MCF 10A (cell line): ENCODE measurements at regions not wholly inside any gene's neighbourhood (a gene's known extent, or its start where the extent isn't known, plus 50 kb on each side); places are given as distances from the start of the nearest gene placed in this dataset.

Experiments used
- BruUV-seq: library from RNA; stranded (reverse); fragments of 400-500 nt; replicated peaks from 2 replicates; lab custom pipeline; 2021; lab: Mats Ljungman, UMichigan
- CTCF ChIA-PET: fragments of 300-600 bp; sonication (Branson Sonifier 250); formaldehyde crosslinking; extraction: SDS; loops from one replicate; lab custom pipeline; 2021; ENCODE audit warnings: antibody characterized with exemption, inconsistent platforms; lab: Yijun Ruan, JAX
- POLR2A ChIA-PET: fragments of 300-600, 350-650 bp; sonication (Branson Sonifier 250); formaldehyde crosslinking; extraction: SDS; loops from one replicate; lab custom pipeline; 2020; ENCODE audit warnings: antibody characterized with exemption, inconsistent platforms; lab: Yijun Ruan, JAX
- DNase-seq: peaks from one replicate; pipeline ENCODE4 v3.0.0-alpha.2; 2018; ENCODE audit not compliant: unreplicated experiment
- H3K27ac Mint-ChIP-seq: one replicate; pipeline ENCODE4 v1.8.0; 2022; ENCODE audit warnings: mild to moderate bottlenecking, low read depth, mixed read lengths; ENCODE audit not compliant: unreplicated experiment
- H3K27me3 Mint-ChIP-seq: one replicate; pipeline ENCODE4 v1.8.0; 2022; ENCODE audit warnings: mixed read lengths; ENCODE audit not compliant: insufficient read depth, unreplicated experiment
- H3K36me3 Mint-ChIP-seq: one replicate; pipeline ENCODE4 v1.8.0; 2022; ENCODE audit warnings: mild to moderate bottlenecking, moderate library complexity, mixed read lengths; ENCODE audit not compliant: insufficient read depth, unreplicated experiment
- H3K4me1 Mint-ChIP-seq: one replicate; pipeline ENCODE4 v1.8.0; 2022; ENCODE audit warnings: mixed read lengths; ENCODE audit not compliant: insufficient read depth, unreplicated experiment
- H3K4me3 Mint-ChIP-seq: one replicate; pipeline ENCODE4 v1.8.0; 2022; ENCODE audit warnings: mild to moderate bottlenecking, moderate library complexity, mixed read lengths; ENCODE audit not compliant: unreplicated experiment
- H3K9me3 Mint-ChIP-seq: one replicate; pipeline ENCODE4 v1.8.0; 2022; ENCODE audit warnings: mixed read lengths; ENCODE audit not compliant: unreplicated experiment
- intact Hi-C: fragments of 100-400 bp; cut with micrococcal nuclease; formaldehyde crosslinking; loops from 2 replicates; pipeline ENCODE4 v1.14.1; 2022
- TF ChIP-seq, protein P1 (sequence below): fragments of 200-600 bp; IDR thresholded peaks from one replicate; pipeline ENCODE4 v1.8.0; 2022; ENCODE audit warnings: antibody characterized with exemption, mild to moderate bottlenecking; ENCODE audit not compliant: unreplicated experiment

DNA sequence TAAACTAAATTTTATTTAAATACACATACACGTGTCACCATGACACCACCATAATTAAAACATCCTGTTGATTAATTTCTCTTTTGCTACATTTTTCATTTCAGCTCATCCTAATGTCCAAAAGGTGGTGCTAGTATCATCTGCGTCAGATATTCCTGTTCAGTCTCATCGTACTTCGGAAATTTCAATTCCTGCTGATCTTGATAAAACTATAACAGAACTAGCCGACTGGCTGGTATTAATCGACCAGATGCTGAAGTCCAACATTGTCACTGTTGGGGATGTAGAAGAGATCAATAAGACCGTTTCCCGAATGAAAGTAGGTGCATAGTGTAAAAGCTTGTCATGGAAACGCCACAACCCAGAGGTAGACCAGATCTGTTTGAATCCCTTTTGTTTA, 263.4 kb downstream of the UTRN start:
- POLR2A ChIA-PET = interaction anchor here (0.5 to 0.6 kb wide), 3 partner anchors 555 to 1121 kb away, joined by 3 to 4 read pairs (median 3); no protein-coding TSS in a partner anchor
- H3K9me3 Mint-ChIP-seq = peaks cover 8% of the 10 kb centered on the region
- H3K4me1 Mint-ChIP-seq = peaks cover 3% of the 10 kb centered on the region
- H3K27me3 Mint-ChIP-seq = no peaks in the 10 kb centered on the region
- TF ChIP-seq, protein P1, sequence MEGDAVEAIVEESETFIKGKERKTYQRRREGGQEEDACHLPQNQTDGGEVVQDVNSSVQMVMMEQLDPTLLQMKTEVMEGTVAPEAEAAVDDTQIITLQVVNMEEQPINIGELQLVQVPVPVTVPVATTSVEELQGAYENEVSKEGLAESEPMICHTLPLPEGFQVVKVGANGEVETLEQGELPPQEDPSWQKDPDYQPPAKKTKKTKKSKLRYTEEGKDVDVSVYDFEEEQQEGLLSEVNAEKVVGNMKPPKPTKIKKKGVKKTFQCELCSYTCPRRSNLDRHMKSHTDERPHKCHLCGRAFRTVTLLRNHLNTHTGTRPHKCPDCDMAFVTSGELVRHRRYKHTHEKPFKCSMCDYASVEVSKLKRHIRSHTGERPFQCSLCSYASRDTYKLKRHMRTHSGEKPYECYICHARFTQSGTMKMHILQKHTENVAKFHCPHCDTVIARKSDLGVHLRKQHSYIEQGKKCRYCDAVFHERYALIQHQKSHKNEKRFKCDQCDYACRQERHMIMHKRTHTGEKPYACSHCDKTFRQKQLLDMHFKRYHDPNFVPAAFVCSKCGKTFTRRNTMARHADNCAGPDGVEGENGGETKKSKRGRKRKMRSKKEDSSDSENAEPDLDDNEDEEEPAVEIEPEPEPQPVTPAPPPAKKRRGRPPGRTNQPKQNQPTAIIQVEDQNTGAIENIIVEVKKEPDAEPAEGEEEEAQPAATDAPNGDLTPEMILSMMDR = no peak
- H3K4me3 Mint-ChIP-seq = no peak overlapping the region
- no peak for DNase-seq
- intact Hi-C loops = no loop called here
- H3K36me3 Mint-ChIP-seq = peaks cover 47% of the 10 kb centered on the region
- BruUV-seq = no TSS peak
- CTCF ChIA-PET = interaction anchor here (0.6 to 1.4 kb wide), 3 partner anchors 21 to 415 kb away, joined by 3 read pairs; no protein-coding TSS in a partner anchor
- no peak overlapping the region for H3K27ac Mint-ChIP-seq

DNA sequence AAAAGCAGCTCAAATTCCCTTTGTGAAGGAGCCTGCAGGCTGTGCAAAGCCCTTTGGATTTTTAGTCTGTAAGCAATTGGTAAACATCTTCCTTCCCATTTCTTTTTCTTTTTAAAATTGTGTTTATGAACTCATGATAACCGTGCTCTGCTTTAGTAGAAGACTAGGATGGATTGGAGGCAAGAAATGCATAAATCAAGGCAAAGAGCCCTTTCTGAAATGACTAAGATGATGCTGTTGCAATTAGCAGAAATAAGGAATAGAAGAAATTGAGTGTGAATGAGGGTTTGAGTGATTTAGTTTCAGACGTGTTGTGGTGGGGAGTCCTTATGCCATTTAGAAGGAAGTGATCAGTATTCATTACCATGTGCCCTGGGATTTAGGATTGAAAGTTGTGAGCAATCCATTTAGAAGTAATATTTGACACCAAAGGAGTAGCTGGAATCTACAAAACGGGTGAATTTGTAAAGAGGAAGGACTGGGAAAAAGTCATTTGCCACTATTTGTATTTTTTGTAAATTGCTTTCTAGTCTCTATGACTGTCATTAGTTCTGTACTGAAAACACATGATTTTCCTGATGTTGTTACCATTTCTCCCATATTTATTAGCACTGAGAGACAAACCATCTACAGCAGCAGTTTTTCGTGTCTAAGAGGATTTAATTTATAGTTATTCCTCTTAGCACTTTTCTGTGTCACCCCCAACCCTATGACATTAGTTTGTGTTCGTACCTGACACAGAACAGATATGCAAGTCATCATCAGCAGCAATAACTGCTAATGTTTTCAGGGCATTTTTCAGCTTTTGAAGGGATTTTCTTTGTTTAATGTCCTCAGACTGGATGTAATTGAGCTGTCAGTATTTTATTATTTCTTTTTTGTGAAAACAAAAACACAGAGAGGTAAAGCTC, 265.0 kb downstream of the UTRN start:
- Mint-ChIP-seq H3K27me3 (no peaks in the 10 kb centered on the region), H3K4me3 (no peak overlapping the region), H3K9me3 (peaks cover 6% of the 10 kb centered on the region), H3K27ac (peak overlapping the region; percentile 6), H3K36me3 (peaks cover 46% of the 10 kb centered on the region), H3K4me1 (no peaks in the 10 kb centered on the region)
- no TSS peak for BruUV-seq
- TF ChIP-seq, protein P1 = no peak
- intact Hi-C loops = no loop called here
- DNase-seq = no peak
- POLR2A ChIA-PET = interaction anchor here (0.5 kb wide), 1 partner anchor 347 kb away, joined by 3 read pairs; no protein-coding TSS in a partner anchor
- CTCF ChIA-PET = interaction anchor here (0.6 to 1.2 kb wide), 5 partner anchors 36 to 1069 kb away, joined by 3 to 5 read pairs (median 3); no protein-coding TSS in a partner anchor

DNA sequence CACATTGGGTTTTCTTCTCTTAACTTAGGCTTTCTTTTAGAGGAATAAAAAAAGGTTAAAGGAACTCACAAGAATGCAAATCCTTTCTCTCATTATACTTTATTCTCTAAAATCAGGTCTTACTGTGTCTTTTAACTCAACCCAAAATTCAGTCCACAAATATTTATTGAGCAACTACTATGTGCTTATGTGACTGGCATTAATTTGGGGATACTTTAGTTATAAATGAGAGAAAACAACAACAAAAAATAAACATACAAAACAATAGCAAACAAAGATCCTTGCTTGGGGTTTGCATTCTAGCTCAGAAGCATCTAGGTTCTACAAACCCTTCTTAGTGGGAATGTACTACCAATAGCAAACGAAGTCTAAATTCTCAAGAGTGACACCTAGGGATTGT, 266.2 kb downstream of the UTRN start:
- CTCF ChIA-PET = interaction anchor here (1.0 kb wide), 1 partner anchor 334 kb away, joined by 4 read pairs; no protein-coding TSS in a partner anchor
- no TSS peak for BruUV-seq
- Mint-ChIP-seq H3K4me3 (no peak overlapping the region), H3K27me3 (no peaks in the 10 kb centered on the region), H3K27ac (no peak overlapping the region), H3K36me3 (peaks cover 44% of the 10 kb centered on the region), H3K9me3 (no peaks in the 10 kb centered on the region), H3K4me1 (no peaks in the 10 kb centered on the region)
- DNase-seq = no peak
- intact Hi-C loops = no loop called here
- TF ChIP-seq, protein P1 = no peak
- POLR2A ChIA-PET = no interaction called here

DNA sequence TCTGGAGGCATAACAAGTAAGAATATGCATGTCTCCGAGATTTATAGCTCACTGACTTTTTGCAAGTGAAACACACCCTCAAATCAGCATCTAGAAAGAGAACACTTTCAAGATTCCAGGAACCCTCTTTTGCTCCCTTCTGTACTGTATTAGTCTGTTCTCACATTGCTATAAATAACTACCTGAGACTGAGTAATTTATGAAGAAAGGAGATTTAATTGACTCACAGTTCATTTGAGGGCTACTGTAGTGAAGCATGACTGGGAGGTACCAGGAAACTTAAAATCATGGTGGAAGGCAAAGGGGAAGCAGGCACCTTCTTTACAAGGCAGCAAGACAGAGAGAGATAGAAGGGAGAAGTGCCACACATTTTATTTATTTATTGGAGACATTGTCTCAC, 269.9 kb downstream of the UTRN start:
- no peaks in the 10 kb centered on the region for H3K27me3 Mint-ChIP-seq
- DNase-seq = no peak
- TF ChIP-seq, protein P1 = no peak
- no peaks in the 10 kb centered on the region for H3K9me3 Mint-ChIP-seq
- ChIA-PET CTCF (no interaction called here), POLR2A (interaction anchor here (0.6 kb wide), 1 partner anchor 488 kb away, joined by 3 read pairs; no protein-coding TSS in a partner anchor)
- no TSS peak for BruUV-seq
- H3K4me1 Mint-ChIP-seq = no peaks in the 10 kb centered on the region
- intact Hi-C loops = no loop called here
- H3K27ac Mint-ChIP-seq = no peak overlapping the region
- H3K36me3 Mint-ChIP-seq = peaks cover 52% of the 10 kb centered on the region
- H3K4me3 Mint-ChIP-seq = no peak overlapping the region
